ENCODE measurements at regions not wholly inside any gene's neighbourhood (a gene's known extent, or its start where the extent isn't known, plus 50 kb on each side); places are given as distances from the start of the nearest gene placed in this dataset.

DNA sequence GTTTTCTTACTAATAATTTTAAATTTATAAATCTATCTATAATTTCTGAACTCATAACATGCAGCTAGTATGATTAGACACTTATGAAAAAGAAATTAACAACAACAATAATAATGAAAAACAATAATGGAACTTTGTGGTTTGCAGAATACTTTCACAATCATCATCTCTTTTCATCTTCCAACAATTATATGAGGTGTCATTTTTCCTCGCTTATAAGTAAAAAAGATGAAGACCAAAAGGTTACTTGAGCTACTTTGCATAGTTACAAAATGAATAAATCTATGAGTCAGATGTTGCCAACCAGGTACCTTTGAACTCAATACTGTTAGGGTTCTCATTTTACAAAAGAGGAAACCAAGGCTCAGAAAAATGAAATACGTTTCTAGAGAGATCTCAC, 98.5 kb upstream of the ELOVL6 start:
- TF ChIP-seq GATA2 (IDR thresholded peaks at IDR 0.05; ENCODE audit: low read depth, low read length) (no peak), GATA3 (IDR thresholded peaks at IDR 0.05; ENCODE audit: low read depth, low read length) (no peak)
